C4-2B (cell line): ENCODE measurements at regions not wholly inside any gene's neighbourhood (a gene's known extent, or its start where the extent isn't known, plus 50 kb on each side); places are given as distances from the start of the nearest gene placed in this dataset.

ENCODE experiments used
- CTCF ChIP-seq: fragments of 450-650 bp; conservative IDR thresholded peaks from 2 replicates; pipeline ENCODE4 v1.5.1; 2017; ENCODE audit warnings: mild to moderate bottlenecking
- ZFX ChIP-seq: fragments of 450-650 bp; IDR thresholded peaks from 2 replicates; pipeline ENCODE4 v1.6.1; 2017

- TF ChIP-seq CTCF (no peak), ZFX (no peak)
Measured at GRCh38 chr3:23152989-23153388, 50.1 kb upstream of the UBE2E2 start.
